H9 (cell line): ENCODE measurements at regions not wholly inside any gene's neighbourhood (a gene's known extent, or its start where the extent isn't known, plus 50 kb on each side); places are given as distances from the start of the nearest gene placed in this dataset.

ENCODE experiments used
- DNase-seq: peaks from one replicate; pipeline ENCODE4 v3.0.0-alpha.2; 2017
- H2AFZ ChIP-seq: one replicate; pipeline ENCODE4 v1.6.1; 2013; ENCODE audit warnings: mild to moderate bottlenecking, low read length, control low read depth, moderate library complexity
- H2AK5ac ChIP-seq: 2 replicates; pipeline ENCODE4 v1.6.1; 2013; ENCODE audit warnings: low read length, control low read depth, mixed read lengths; ENCODE audit not compliant: insufficient read length
- H2BK120ac ChIP-seq: one replicate; pipeline ENCODE4 v1.6.1; 2013; ENCODE audit warnings: low read depth, mild to moderate bottlenecking, low read length, control low read depth, inconsistent platforms; ENCODE audit not compliant: poor library complexity, severe bottlenecking
- H2BK12ac ChIP-seq: 2 replicates; pipeline ENCODE4 v1.6.1; 2013; ENCODE audit warnings: low read length, control low read depth, mixed read lengths, low read depth; ENCODE audit not compliant: insufficient read length
- H2BK15ac ChIP-seq: 2 replicates; pipeline ENCODE4 v1.6.1; 2013; ENCODE audit warnings: low read depth, low read length, control low read depth
- H2BK20ac ChIP-seq: one replicate; pipeline ENCODE4 v1.6.1; 2013; ENCODE audit warnings: low read depth, mild to moderate bottlenecking, low read length, control low read depth, inconsistent platforms; ENCODE audit not compliant: poor library complexity, severe bottlenecking
- H2BK5ac ChIP-seq: 2 replicates; pipeline ENCODE4 v1.6.1; 2013; ENCODE audit warnings: low read length, control low read depth, mixed read lengths; ENCODE audit not compliant: insufficient read length
- H3K14ac ChIP-seq: 2 replicates; pipeline ENCODE4 v1.6.1; 2013; ENCODE audit warnings: low read length, control low read depth; ENCODE audit not compliant: insufficient read depth
- H3K18ac ChIP-seq: 2 replicates; pipeline ENCODE4 v1.6.1; 2013; ENCODE audit warnings: low read depth, mild to moderate bottlenecking, mixed read lengths, low read length, control low read depth; ENCODE audit not compliant: insufficient read length
- H3K23ac ChIP-seq: 2 replicates; pipeline ENCODE4 v1.6.1; 2013; ENCODE audit warnings: low read length, control low read depth, mixed read lengths, low read depth; ENCODE audit not compliant: insufficient read length
- H3K23me2 ChIP-seq: 2 replicates; pipeline ENCODE4 v1.6.1; 2013; ENCODE audit warnings: low read depth, mild to moderate bottlenecking, mixed read lengths, low read length, control low read depth; ENCODE audit not compliant: insufficient read length, poor library complexity, severe bottlenecking
- H3K27ac ChIP-seq: 2 replicates; pipeline ENCODE4 v1.5.1; 2013; ENCODE audit warnings: low read length, control low read depth, mixed read lengths, low read depth; ENCODE audit not compliant: insufficient read length
- H3K27me3 ChIP-seq: 2 replicates; pipeline ENCODE4 v1.6.1; 2013; ENCODE audit warnings: low read length, control low read depth, inconsistent platforms; ENCODE audit not compliant: insufficient read depth
- H3K4ac ChIP-seq: 2 replicates; pipeline ENCODE4 v1.6.1; 2013; ENCODE audit warnings: low read depth, mild to moderate bottlenecking, control low read depth, inconsistent platforms, low read length, moderate library complexity
- H3K4me1 ChIP-seq: 2 replicates; pipeline ENCODE4 v1.6.1; 2013; ENCODE audit warnings: low read length, control low read depth, inconsistent platforms; ENCODE audit not compliant: insufficient read depth
- H3K4me2 ChIP-seq: 2 replicates; pipeline ENCODE4 v1.6.1; 2013; ENCODE audit warnings: low read length, control low read depth, mixed read lengths; ENCODE audit not compliant: insufficient read length, insufficient read depth
- H3K56ac ChIP-seq: 2 replicates; pipeline ENCODE4 v1.6.1; 2013; ENCODE audit warnings: low read depth, mild to moderate bottlenecking, mixed read lengths, low read length, control low read depth; ENCODE audit not compliant: insufficient read length
- H3K79me1 ChIP-seq: 2 replicates; pipeline ENCODE4 v1.6.1; 2013; ENCODE audit warnings: low read depth, mild to moderate bottlenecking, moderate library complexity, low read length, control low read depth, inconsistent platforms; ENCODE audit not compliant: insufficient read depth, poor library complexity, severe bottlenecking
- H3K79me2 ChIP-seq: 2 replicates; pipeline ENCODE4 v1.6.1; 2013; ENCODE audit warnings: low read length, control low read depth, inconsistent platforms; ENCODE audit not compliant: insufficient read depth
- H3K9ac ChIP-seq: 2 replicates; pipeline ENCODE4 v1.6.1; 2013; ENCODE audit warnings: low read length, control low read depth, mixed read lengths; ENCODE audit not compliant: insufficient read length; ENCODE audit errors: extremely low read depth
- H3K9me3 ChIP-seq: one replicate; pipeline ENCODE4 v1.6.1; 2013; ENCODE audit warnings: low read depth, low read length, inconsistent platforms; ENCODE audit not compliant: control insufficient read depth
- H3T11ph ChIP-seq: one replicate; pipeline ENCODE4 v1.6.1; 2013; ENCODE audit warnings: mild to moderate bottlenecking, low read length, control low read depth, inconsistent platforms
- H4K20me1 ChIP-seq: one replicate; pipeline ENCODE4 v1.6.1; 2013; ENCODE audit not compliant: control insufficient read depth, insufficient read length, insufficient read depth
- H4K5ac ChIP-seq: 2 replicates; pipeline ENCODE4 v1.6.1; 2013; ENCODE audit warnings: low read depth, mild to moderate bottlenecking, mixed read lengths, low read length, control low read depth; ENCODE audit not compliant: insufficient read length
- H4K8ac ChIP-seq: replicated peaks from 2 replicates; pipeline ENCODE4 v1.6.1; 2013; ENCODE audit warnings: low read length, control low read depth, mixed read lengths, low read depth; ENCODE audit not compliant: insufficient read length
- H4K91ac ChIP-seq: 2 replicates; pipeline ENCODE4 v1.6.1; 2013; ENCODE audit warnings: low read depth, mild to moderate bottlenecking, moderate library complexity, mixed read lengths, low read length, control low read depth; ENCODE audit not compliant: insufficient read length
- H3K27ac Mint-ChIP-seq, 3 experiments: 2 replicates in 2 of 3; 3 replicates in 1 of 3; pipeline ENCODE4 v1.8.0; 2020 to 2021; ENCODE audit warnings: mixed read lengths in 3 of 3, mild to moderate bottlenecking in 1 of 3, moderate library complexity in 1 of 3
- H3K27me3 Mint-ChIP-seq: 2 replicates; pipeline ENCODE4 v1.8.0; 2021; ENCODE audit warnings: low read depth, mild to moderate bottlenecking, moderate library complexity, mixed read lengths
- H3K36me3 Mint-ChIP-seq, 3 experiments: 2 replicates in 2 of 3; 3 replicates in 1 of 3; pipeline ENCODE4 v1.8.0; 2020 to 2021; ENCODE audit warnings: low read depth in 3 of 3, mixed read lengths in 3 of 3; ENCODE audit not compliant: insufficient read depth in 1 of 3
- H3K4me1 Mint-ChIP-seq, 2 experiments: 2 replicates each; pipeline ENCODE4 v1.8.0; 2020; ENCODE audit warnings: mixed read lengths in 2 of 2
- H3K4me3 Mint-ChIP-seq, 2 experiments: 2 replicates in 1 of 2; 3 replicates in 1 of 2; pipeline ENCODE4 v1.8.0; 2020 to 2021; ENCODE audit warnings: mild to moderate bottlenecking in 2 of 2, mixed read lengths in 2 of 2, moderate library complexity in 1 of 2
- H3K9me3 Mint-ChIP-seq, 2 experiments: 2 replicates in 1 of 2; 3 replicates in 1 of 2; pipeline ENCODE4 v1.8.0; 2020; ENCODE audit warnings: mild to moderate bottlenecking in 2 of 2, mixed read lengths in 2 of 2, moderate library complexity in 1 of 2
- WGBS: extraction: QIAGEN DNeasy Blood & Tissue Kit; methylation state at CpG from one replicate; pipeline ENCODE4 v1.1.7; 2013; ENCODE audit warnings: missing lambda C conversion rate, low lambda C conversion rate, mixed read lengths; ENCODE audit not compliant: insufficient read length; ENCODE audit errors: extremely low coverage; 5-methylcytosine and 5-hydroxymethylcytosine counted together
- TF ChIP-seq, protein P1 (sequence below): fragments of 200-600 bp; sonication (generic); conservative IDR thresholded peaks from 3 replicates; pipeline ENCODE4 v1.8.0; 2021; ENCODE audit warnings: antibody characterized with exemption, mild to moderate bottlenecking

DNA sequence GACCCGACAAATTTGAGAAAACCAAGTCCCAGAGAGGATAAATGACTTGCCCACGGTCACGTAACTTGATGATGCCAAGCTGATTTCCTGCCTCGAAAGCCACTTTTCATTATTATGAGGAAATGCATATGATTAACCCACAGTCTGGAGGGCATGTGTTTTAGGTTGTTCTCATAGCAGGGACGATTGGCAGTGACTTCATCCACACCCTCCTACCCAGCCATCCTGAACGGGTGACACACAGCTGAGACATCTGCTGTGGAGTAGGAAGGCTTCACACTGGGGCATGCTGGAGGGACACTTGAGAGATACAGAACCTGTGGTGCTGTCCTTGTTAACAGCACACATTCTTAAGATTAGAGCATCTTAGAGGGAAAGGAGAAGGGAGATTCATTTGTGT lies 65.4 kb upstream of the WDFY2 start:
- no CpG with 5 or more reads among the region's 6 CpGs for WGBS
- Histone ChIP-seq H2BK12ac (no peak overlapping the region), H4K20me1 (no peaks in the 10 kb centered on the region), H3K4ac (no peak overlapping the region), H3K79me1 (no peaks in the 10 kb centered on the region), H4K91ac (no peak overlapping the region), H3K4me2 (no peak overlapping the region), H3K56ac (no peak overlapping the region), H3K18ac (no peak overlapping the region), H3K27me3 (no peaks in the 10 kb centered on the region), H2AFZ (no peak overlapping the region), H3K27ac (no peak overlapping the region), H2BK20ac (no peak overlapping the region), H2BK120ac (no peak overlapping the region), H4K8ac (no peak overlapping the region), H3K14ac (no peak overlapping the region), H3K23ac (no peak overlapping the region), H3K9me3 (peaks cover 9% of the 10 kb centered on the region), H2BK5ac (no peak overlapping the region), H3K23me2 (no peaks in the 10 kb centered on the region), H3K9ac (no peak overlapping the region), H3K4me1 (no peaks in the 10 kb centered on the region), H4K5ac (no peak overlapping the region), H2BK15ac (no peak overlapping the region), H2AK5ac (no peak overlapping the region), H3T11ph (no peak overlapping the region), H3K79me2 (no peaks in the 10 kb centered on the region)
- Mint-ChIP-seq H3K4me1 (no peaks in the 10 kb centered on the region), H3K27me3 (no peaks in the 10 kb centered on the region; the same call in 1 of the 2 replicates), H3K4me3 (no peak overlapping the region), H3K36me3 (peaks cover 3 to 9% (median 8%) of the 10 kb centered on the region in 3 experiments; a peak in 5 of 7 replicates), H3K9me3 (peaks cover 16 to 24% of the 10 kb centered on the region in 2 experiments), H3K27ac (no peak overlapping the region)
- TF ChIP-seq, protein P1, sequence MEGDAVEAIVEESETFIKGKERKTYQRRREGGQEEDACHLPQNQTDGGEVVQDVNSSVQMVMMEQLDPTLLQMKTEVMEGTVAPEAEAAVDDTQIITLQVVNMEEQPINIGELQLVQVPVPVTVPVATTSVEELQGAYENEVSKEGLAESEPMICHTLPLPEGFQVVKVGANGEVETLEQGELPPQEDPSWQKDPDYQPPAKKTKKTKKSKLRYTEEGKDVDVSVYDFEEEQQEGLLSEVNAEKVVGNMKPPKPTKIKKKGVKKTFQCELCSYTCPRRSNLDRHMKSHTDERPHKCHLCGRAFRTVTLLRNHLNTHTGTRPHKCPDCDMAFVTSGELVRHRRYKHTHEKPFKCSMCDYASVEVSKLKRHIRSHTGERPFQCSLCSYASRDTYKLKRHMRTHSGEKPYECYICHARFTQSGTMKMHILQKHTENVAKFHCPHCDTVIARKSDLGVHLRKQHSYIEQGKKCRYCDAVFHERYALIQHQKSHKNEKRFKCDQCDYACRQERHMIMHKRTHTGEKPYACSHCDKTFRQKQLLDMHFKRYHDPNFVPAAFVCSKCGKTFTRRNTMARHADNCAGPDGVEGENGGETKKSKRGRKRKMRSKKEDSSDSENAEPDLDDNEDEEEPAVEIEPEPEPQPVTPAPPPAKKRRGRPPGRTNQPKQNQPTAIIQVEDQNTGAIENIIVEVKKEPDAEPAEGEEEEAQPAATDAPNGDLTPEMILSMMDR, result no peak
- no peak for DNase-seq
